Endodermal cell (in vitro differentiated cells): ENCODE measurements at regions not wholly inside any gene's neighbourhood (a gene's known extent, or its start where the extent isn't known, plus 50 kb on each side); places are given as distances from the start of the nearest gene placed in this dataset.
A peak's percentile ranks its signal among the peaks of the same experiment; 100 is the strongest.
"Not testable (repeated sequence)": the region's sequence is repeated elsewhere in the genome, so short reads cannot be mapped to it uniquely, and the experiment has no call there.

Source experiments
- DNase-seq: peaks from one replicate; pipeline ENCODE4 v3.0.0-alpha.2; 2017
- H3K27ac ChIP-seq: 2 replicates; pipeline ENCODE4 v1.5.1; 2013; ENCODE audit warnings: mild to moderate bottlenecking, low read depth, low read length, moderate library complexity
- H3K27me3 ChIP-seq: 2 replicates; pipeline ENCODE4 v1.6.1; 2013; ENCODE audit warnings: mild to moderate bottlenecking, low read length, moderate library complexity; ENCODE audit not compliant: insufficient read depth, control insufficient read depth, poor library complexity, severe bottlenecking
- H3K36me3 ChIP-seq: 2 replicates; pipeline ENCODE4 v1.7.0; 2013; ENCODE audit warnings: mild to moderate bottlenecking, low read length, moderate library complexity; ENCODE audit not compliant: control insufficient read depth, insufficient read depth
- H3K4me1 ChIP-seq: one replicate; pipeline ENCODE4 v1.7.0; 2013; ENCODE audit warnings: low read length; ENCODE audit not compliant: control insufficient read depth, insufficient read depth
- H3K4me3 ChIP-seq: 2 replicates; pipeline ENCODE4 v1.5.1; 2013; ENCODE audit warnings: mild to moderate bottlenecking, low read length, moderate library complexity
- H3K9ac ChIP-seq: 2 replicates; pipeline ENCODE4 v1.6.1; 2013; ENCODE audit warnings: mild to moderate bottlenecking, low read length, moderate library complexity; ENCODE audit not compliant: poor library complexity, severe bottlenecking; ENCODE audit errors: extremely low read depth
- H3K9me3 ChIP-seq: 2 replicates; pipeline ENCODE4 v1.6.1; 2013; ENCODE audit warnings: mild to moderate bottlenecking, low read length, moderate library complexity; ENCODE audit not compliant: control insufficient read depth
- H3K27ac Mint-ChIP-seq: 2 replicates; pipeline ENCODE4 v1.8.0; 2020; ENCODE audit warnings: mixed read lengths
- H3K27me3 Mint-ChIP-seq: 2 replicates; pipeline ENCODE4 v1.8.0; 2021; ENCODE audit warnings: mild to moderate bottlenecking, mixed read lengths; ENCODE audit not compliant: insufficient read depth
- H3K36me3 Mint-ChIP-seq: 2 replicates; pipeline ENCODE4 v1.8.0; 2020; ENCODE audit warnings: low read depth, mixed read lengths
- H3K4me1 Mint-ChIP-seq: 2 replicates; pipeline ENCODE4 v1.8.0; 2020; ENCODE audit warnings: mixed read lengths
- H3K4me3 Mint-ChIP-seq: 2 replicates; pipeline ENCODE4 v1.8.0; 2020; ENCODE audit warnings: mild to moderate bottlenecking, moderate library complexity, mixed read lengths
- H3K9me3 Mint-ChIP-seq: 2 replicates; pipeline ENCODE4 v1.8.0; 2020; ENCODE audit warnings: mild to moderate bottlenecking, mixed read lengths
- CTCF ChIP-seq: fragments of 200-600 bp; sonication (generic); conservative IDR thresholded peaks from 2 replicates; pipeline ENCODE4 v1.5.0; 2021; ENCODE audit warnings: antibody characterized with exemption, mild to moderate bottlenecking
- whole genome bisulfite sequencing, 2 experiments: methylation state at CpG; one replicate each; pipeline versions ENCODE4 v1.1.5 to v1.1.7; 2013; ENCODE audit warnings: missing lambda C conversion rate in 2 of 2, mixed read lengths in 1 of 2; ENCODE audit not compliant: insufficient coverage in 1 of 2, insufficient read length in 1 of 2; 5-methylcytosine and 5-hydroxymethylcytosine counted together

GRCh38 chr5:92309336-92309991, 926.3 kb upstream of the ARRDC3 start:
- H3K4me1 ChIP-seq, result no peaks in the 10 kb centered on the region
- no peak overlapping the region for H3K4me3 ChIP-seq
- no peaks in the 10 kb centered on the region for H3K9me3 Mint-ChIP-seq
- no peaks in the 10 kb centered on the region for H3K27me3 Mint-ChIP-seq
- H3K36me3 ChIP-seq, result no peaks in the 10 kb centered on the region
- no peaks in the 10 kb centered on the region for H3K27me3 ChIP-seq
- no peak overlapping the region for H3K9ac ChIP-seq
- H3K27ac Mint-ChIP-seq, result no peak overlapping the region
- no peaks in the 10 kb centered on the region for H3K36me3 Mint-ChIP-seq
- peak; percentile 79 for TF ChIP-seq CTCF
- H3K27ac ChIP-seq, result no peak overlapping the region
- H3K9me3 ChIP-seq, result no peaks in the 10 kb centered on the region
- no peak for DNase-seq
- H3K4me3 Mint-ChIP-seq, result no peak overlapping the region
- H3K4me1 Mint-ChIP-seq, result no peaks in the 10 kb centered on the region

GRCh38 chr5:92308679-92309078, 925.6 kb upstream of the ARRDC3 start:
- H3K27me3 Mint-ChIP-seq, result no peaks in the 10 kb centered on the region
- TF ChIP-seq CTCF, result no peak
- H3K27ac ChIP-seq, result no peak overlapping the region
- no peaks in the 10 kb centered on the region for H3K9me3 ChIP-seq
- H3K9ac ChIP-seq, result no peak overlapping the region
- H3K9me3 Mint-ChIP-seq, result no peaks in the 10 kb centered on the region
- H3K36me3 Mint-ChIP-seq, result no peaks in the 10 kb centered on the region
- H3K4me3 Mint-ChIP-seq, result no peak overlapping the region
- no peaks in the 10 kb centered on the region for H3K4me1 Mint-ChIP-seq
- H3K27ac Mint-ChIP-seq, result no peak overlapping the region
- H3K36me3 ChIP-seq, result no peaks in the 10 kb centered on the region
- H3K4me1 ChIP-seq, result no peaks in the 10 kb centered on the region
- H3K4me3 ChIP-seq, result no peak overlapping the region
- DNase-seq, result no peak
- no peaks in the 10 kb centered on the region for H3K27me3 ChIP-seq

- not testable (repeated sequence) for H3K27ac ChIP-seq, DNase-seq, H3K27ac Mint-ChIP-seq, H3K27me3 ChIP-seq, H3K4me3 ChIP-seq, H3K4me1 ChIP-seq, H3K9me3 Mint-ChIP-seq, H3K9ac ChIP-seq, H3K4me1 Mint-ChIP-seq, H3K4me3 Mint-ChIP-seq, H3K36me3 ChIP-seq, H3K9me3 ChIP-seq, H3K36me3 Mint-ChIP-seq, H3K27me3 Mint-ChIP-seq
- 95 to 97% methylated on average over 11 to 15 of the region's 15 CpGs for WGBS, 2 experiments
These were observed 919.2 kb upstream of the ARRDC3 start for GRCh38 chr5:92302356-92302755.

GRCh38 chr5:92283521-92283920, 900.4 kb upstream of the ARRDC3 start:
- no peak overlapping the region for H3K9ac ChIP-seq
- peaks cover 37% of the 10 kb centered on the region for H3K9me3 Mint-ChIP-seq
- DNase-seq, result no peak
- WGBS, 2 experiments, result 93% methylated on average over 2 of the region's 2 CpGs; no CpG with 5 or more reads in 1 of the 2 experiments
- H3K27me3 Mint-ChIP-seq, result no peaks in the 10 kb centered on the region
- H3K4me1 Mint-ChIP-seq, result no peaks in the 10 kb centered on the region
- no peaks in the 10 kb centered on the region for H3K36me3 ChIP-seq
- TF ChIP-seq CTCF, result no peak
- H3K27ac Mint-ChIP-seq, result no peak overlapping the region
- no peak overlapping the region for H3K27ac ChIP-seq
- no peak overlapping the region for H3K4me3 ChIP-seq
- H3K36me3 Mint-ChIP-seq, result no peaks in the 10 kb centered on the region
- H3K4me1 ChIP-seq, result no peaks in the 10 kb centered on the region
- no peaks in the 10 kb centered on the region for H3K27me3 ChIP-seq
- H3K4me3 Mint-ChIP-seq, result no peak overlapping the region
- H3K9me3 ChIP-seq, result no peaks in the 10 kb centered on the region

DNA sequence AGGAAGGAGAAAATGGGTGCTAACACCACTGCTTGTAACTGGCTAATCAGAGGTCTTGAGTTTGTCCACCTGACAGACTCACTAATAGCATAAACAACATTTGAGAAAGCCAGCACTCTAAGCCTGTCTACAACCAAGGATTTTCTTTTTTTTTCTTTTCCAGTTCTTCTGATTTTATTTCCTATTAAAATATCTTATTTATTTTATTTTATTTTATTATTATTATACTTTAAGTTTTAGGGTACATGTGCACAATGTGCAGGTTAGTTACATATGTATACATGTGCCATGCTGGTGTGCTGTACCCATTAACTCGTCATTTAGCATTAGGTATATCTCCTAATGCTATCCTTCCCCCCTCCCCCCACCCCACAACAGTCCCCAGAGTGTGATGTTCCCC, 888.6 kb upstream of the ARRDC3 start:
- H3K9me3 ChIP-seq, H3K27me3 ChIP-seq, H3K27ac ChIP-seq, DNase-seq, H3K9me3 Mint-ChIP-seq, H3K36me3 ChIP-seq, H3K36me3 Mint-ChIP-seq, H3K4me1 ChIP-seq, H3K9ac ChIP-seq, H3K27ac Mint-ChIP-seq, H3K4me3 Mint-ChIP-seq, H3K4me3 ChIP-seq, H3K27me3 Mint-ChIP-seq, H3K4me1 Mint-ChIP-seq: not testable (repeated sequence)
- WGBS, 2 experiments, result no CpG with 5 or more reads among the region's 1 CpG
